Neural progenitor cell (in vitro differentiated cells): ENCODE measurements at regions not wholly inside any gene's neighbourhood (a gene's known extent, or its start where the extent isn't known, plus 50 kb on each side); places are given as distances from the start of the nearest gene placed in this dataset.
"Not testable (repeated sequence)": the region's sequence is repeated elsewhere in the genome, so short reads cannot be mapped to it uniquely, and the experiment has no call there.

Source experiments
- EZH2 ChIP-seq: fragments of 200-600 bp; sonication (generic); IDR thresholded peaks from 2 replicates; pipeline ENCODE4 v1.6.1; 2017; ENCODE audit warnings: antibody characterized with exemption, mild to moderate bottlenecking, moderate library complexity
- EZH2phosphoT487 ChIP-seq: fragments of 200-600 bp; sonication (generic); IDR thresholded peaks from 2 replicates; pipeline ENCODE4 v1.6.1; 2017; ENCODE audit warnings: antibody characterized with exemption
- TF ChIP-seq, protein P1 (sequence below): fragments of 200-600 bp; sonication (generic); IDR thresholded peaks from 2 replicates; pipeline ENCODE4 v1.5.1; 2017; ENCODE audit warnings: antibody characterized with exemption, mild to moderate bottlenecking

DNA sequence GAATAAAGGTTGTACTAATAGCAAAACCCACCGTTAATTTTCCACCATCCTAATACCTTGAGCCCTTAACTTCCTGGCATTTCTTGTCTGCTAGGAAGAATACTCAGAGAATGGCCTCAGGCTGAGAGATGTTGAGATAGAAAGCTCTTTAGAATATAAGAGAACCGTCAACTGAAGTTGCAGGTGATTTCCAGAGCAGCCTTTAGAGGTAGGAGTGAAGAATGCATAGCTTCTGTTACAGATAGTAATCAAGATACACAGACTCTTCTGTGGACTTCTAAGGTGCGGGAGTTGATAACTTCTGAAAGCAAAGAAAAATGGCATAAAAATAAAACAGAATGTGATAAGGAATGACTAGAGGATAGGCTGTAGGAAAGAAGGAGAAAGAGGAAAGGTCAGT, 1651.3 kb upstream of the DEFB115 start:
- TF ChIP-seq, protein P1, sequence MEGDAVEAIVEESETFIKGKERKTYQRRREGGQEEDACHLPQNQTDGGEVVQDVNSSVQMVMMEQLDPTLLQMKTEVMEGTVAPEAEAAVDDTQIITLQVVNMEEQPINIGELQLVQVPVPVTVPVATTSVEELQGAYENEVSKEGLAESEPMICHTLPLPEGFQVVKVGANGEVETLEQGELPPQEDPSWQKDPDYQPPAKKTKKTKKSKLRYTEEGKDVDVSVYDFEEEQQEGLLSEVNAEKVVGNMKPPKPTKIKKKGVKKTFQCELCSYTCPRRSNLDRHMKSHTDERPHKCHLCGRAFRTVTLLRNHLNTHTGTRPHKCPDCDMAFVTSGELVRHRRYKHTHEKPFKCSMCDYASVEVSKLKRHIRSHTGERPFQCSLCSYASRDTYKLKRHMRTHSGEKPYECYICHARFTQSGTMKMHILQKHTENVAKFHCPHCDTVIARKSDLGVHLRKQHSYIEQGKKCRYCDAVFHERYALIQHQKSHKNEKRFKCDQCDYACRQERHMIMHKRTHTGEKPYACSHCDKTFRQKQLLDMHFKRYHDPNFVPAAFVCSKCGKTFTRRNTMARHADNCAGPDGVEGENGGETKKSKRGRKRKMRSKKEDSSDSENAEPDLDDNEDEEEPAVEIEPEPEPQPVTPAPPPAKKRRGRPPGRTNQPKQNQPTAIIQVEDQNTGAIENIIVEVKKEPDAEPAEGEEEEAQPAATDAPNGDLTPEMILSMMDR = not testable (repeated sequence)
- TF ChIP-seq EZH2phosphoT487, EZH2: not testable (repeated sequence)
